ENCODE measurements at regions not wholly inside any gene's neighbourhood (a gene's known extent, or its start where the extent isn't known, plus 50 kb on each side); places are given as distances from the start of the nearest gene placed in this dataset.

DNA sequence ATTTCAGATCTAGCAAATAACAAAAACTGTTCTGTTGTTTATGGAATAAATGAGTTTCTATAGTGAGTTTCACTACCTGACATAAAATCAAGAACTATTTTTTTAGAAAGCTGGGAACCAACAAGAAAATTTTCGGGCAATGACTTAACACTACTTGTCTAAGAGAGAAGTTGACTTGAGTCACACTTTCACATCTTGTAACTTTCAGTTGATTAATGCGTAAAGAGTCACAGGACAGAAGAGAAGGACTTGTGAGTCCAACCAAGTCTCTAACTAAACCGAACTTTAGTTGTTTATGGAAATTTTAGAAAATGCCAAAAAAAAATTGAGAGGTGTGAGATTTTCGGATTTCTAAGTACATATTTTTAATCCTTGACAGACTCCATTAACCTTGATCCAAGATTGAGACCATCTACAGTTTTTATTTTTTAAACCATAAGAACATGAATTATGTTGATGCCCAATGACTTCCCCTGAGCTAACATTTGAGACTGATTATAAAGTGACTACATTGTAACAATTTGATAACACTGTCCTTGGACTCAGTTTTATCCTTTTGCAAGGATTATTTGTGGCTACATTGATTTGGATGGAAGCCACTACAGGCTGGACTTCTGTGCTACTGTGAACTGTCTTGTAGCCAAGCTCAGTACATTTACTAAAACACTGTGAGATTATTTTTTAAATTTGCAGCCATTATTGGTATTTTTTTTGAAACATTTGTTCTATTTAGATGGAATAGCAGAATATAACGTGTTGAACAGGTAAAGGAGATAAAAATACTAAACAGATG is 284.0 kb downstream of the PTPRC start (continued):
- no peak; the same call in 1 of the 2 replicates for TF ChIP-seq IKZF1 (conservative IDR thresholded peaks at IDR 0.05)
- no peak for TF ChIP-seq CHD1 (IDR thresholded peaks at IDR 0.05; ENCODE audit: low read depth, low read length)
- no peak for TF ChIP-seq GATAD2B (conservative IDR thresholded peaks at IDR 0.05; ENCODE audit: low read depth)
- TF ChIP-seq POLR2A (IDR thresholded peaks at IDR 0.05; ENCODE audit: low read depth, low read length): no peak
- TF ChIP-seq CBX3 (IDR thresholded peaks at IDR 0.05; ENCODE audit: borderline replicate concordance, low read depth): no peak
- no peak for TF ChIP-seq SUPT20H (IDR thresholded peaks at IDR 0.05; ENCODE audit: borderline replicate concordance, control insufficient read depth, low read depth, low read length)
- TF ChIP-seq, protein P1, sequence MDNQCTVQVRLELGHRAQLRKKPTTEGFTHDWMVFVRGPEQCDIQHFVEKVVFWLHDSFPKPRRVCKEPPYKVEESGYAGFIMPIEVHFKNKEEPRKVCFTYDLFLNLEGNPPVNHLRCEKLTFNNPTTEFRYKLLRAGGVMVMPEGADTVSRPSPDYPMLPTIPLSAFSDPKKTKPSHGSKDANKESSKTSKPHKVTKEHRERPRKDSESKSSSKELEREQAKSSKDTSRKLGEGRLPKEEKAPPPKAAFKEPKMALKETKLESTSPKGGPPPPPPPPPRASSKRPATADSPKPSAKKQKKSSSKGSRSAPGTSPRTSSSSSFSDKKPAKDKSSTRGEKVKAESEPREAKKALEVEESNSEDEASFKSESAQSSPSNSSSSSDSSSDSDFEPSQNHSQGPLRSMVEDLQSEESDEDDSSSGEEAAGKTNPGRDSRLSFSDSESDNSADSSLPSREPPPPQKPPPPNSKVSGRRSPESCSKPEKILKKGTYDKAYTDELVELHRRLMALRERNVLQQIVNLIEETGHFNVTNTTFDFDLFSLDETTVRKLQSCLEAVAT (IDR thresholded peaks at IDR 0.05): 0 out of 2 replicates have a peak, but pooled peaks have one; percentile 12
- TF ChIP-seq ZSCAN29 (IDR thresholded peaks at IDR 0.05): no peak
- peak; percentile 71; the same call in 1 of the 2 replicates for TF ChIP-seq NFIC (IDR thresholded peaks at IDR 0.05; ENCODE audit: low read depth, low read length)
- peak; percentile 74 for TF ChIP-seq MTA2 (IDR thresholded peaks at IDR 0.05; ENCODE audit: low read depth)
- TF ChIP-seq, protein P2, sequence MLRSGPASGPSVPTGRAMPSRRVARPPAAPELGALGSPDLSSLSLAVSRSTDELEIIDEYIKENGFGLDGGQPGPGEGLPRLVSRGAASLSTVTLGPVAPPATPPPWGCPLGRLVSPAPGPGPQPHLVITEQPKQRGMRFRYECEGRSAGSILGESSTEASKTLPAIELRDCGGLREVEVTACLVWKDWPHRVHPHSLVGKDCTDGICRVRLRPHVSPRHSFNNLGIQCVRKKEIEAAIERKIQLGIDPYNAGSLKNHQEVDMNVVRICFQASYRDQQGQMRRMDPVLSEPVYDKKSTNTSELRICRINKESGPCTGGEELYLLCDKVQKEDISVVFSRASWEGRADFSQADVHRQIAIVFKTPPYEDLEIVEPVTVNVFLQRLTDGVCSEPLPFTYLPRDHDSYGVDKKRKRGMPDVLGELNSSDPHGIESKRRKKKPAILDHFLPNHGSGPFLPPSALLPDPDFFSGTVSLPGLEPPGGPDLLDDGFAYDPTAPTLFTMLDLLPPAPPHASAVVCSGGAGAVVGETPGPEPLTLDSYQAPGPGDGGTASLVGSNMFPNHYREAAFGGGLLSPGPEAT (IDR thresholded peaks at IDR 0.05; ENCODE audit: low read depth): peak; percentile 75
- no peak for TF ChIP-seq STAT3 (IDR thresholded peaks at IDR 0.05; ENCODE audit: low read depth, low read length)
- TF ChIP-seq KLF5 (IDR thresholded peaks at IDR 0.05; ENCODE audit: partially characterized antibody): no peak
- TF ChIP-seq BACH1 (IDR thresholded peaks at IDR 0.05; ENCODE audit: borderline replicate concordance): peak; percentile 53; the same call in 1 of the 2 replicates
- TF ChIP-seq FOS (IDR thresholded peaks at IDR 0.05; ENCODE audit: borderline replicate concordance, extremely low read depth, insufficient read length): no peak
- no peak for TF ChIP-seq ETV6 (conservative IDR thresholded peaks at IDR 0.05 in 1 of 2, IDR thresholded peaks at IDR 0.05 in 1 of 2; ENCODE audit: borderline replicate concordance in 1 of 2, low read depth in 1 of 2)
- TF ChIP-seq, protein P3, sequence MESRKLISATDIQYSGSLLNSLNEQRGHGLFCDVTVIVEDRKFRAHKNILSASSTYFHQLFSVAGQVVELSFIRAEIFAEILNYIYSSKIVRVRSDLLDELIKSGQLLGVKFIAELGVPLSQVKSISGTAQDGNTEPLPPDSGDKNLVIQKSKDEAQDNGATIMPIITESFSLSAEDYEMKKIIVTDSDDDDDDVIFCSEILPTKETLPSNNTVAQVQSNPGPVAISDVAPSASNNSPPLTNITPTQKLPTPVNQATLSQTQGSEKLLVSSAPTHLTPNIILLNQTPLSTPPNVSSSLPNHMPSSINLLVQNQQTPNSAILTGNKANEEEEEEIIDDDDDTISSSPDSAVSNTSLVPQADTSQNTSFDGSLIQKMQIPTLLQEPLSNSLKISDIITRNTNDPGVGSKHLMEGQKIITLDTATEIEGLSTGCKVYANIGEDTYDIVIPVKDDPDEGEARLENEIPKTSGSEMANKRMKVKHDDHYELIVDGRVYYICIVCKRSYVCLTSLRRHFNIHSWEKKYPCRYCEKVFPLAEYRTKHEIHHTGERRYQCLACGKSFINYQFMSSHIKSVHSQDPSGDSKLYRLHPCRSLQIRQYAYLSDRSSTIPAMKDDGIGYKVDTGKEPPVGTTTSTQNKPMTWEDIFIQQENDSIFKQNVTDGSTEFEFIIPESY (IDR thresholded peaks at IDR 0.05): no peak
- no peak for TF ChIP-seq CHD2 (IDR thresholded peaks at IDR 0.05; ENCODE audit: borderline replicate concordance, low read depth, low read length)
- no peak for TF ChIP-seq NFYA (IDR thresholded peaks at IDR 0.05; ENCODE audit: borderline replicate concordance, low read depth, low read length)
- no peak for TF ChIP-seq CBFB (IDR thresholded peaks at IDR 0.05; ENCODE audit: low read depth)
- TF ChIP-seq PAX5 (IDR thresholded peaks at IDR 0.05; ENCODE audit: borderline replicate concordance, low read depth, low read length): no peak
- TF ChIP-seq, protein P4, sequence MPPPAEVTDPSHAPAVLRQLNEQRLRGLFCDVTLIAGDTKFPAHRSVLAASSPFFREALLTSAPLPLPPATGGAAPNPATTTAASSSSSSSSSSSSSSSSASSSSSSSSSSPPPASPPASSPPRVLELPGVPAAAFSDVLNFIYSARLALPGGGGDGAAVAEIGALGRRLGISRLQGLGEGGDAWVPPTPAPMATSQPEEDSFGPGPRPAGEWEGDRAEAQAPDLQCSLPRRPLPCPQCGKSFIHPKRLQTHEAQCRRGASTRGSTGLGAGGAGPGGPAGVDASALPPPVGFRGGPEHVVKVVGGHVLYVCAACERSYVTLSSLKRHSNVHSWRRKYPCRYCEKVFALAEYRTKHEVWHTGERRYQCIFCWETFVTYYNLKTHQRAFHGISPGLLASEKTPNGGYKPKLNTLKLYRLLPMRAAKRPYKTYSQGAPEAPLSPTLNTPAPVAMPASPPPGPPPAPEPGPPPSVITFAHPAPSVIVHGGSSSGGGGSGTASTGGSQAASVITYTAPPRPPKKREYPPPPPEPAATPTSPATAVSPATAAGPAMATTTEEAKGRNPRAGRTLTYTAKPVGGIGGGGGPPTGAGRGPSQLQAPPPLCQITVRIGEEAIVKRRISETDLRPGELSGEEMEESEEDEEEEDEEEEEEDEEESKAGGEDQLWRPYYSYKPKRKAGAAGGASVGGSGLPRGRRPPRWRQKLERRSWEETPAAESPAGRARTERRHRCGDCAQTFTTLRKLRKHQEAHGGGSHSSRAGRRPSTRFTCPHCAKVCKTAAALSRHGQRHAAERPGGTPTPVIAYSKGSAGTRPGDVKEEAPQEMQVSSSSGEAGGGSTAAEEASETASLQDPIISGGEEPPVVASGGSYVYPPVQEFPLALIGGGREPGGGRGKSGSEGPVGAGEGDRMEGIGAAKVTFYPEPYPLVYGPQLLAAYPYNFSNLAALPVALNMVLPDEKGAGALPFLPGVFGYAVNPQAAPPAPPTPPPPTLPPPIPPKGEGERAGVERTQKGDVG (CRISPR knock-in tag; IDR thresholded peaks at IDR 0.05): no peak
